ENCODE measurements at regions not wholly inside any gene's neighbourhood (a gene's known extent, or its start where the extent isn't known, plus 50 kb on each side); places are given as distances from the start of the nearest gene placed in this dataset.

DNA sequence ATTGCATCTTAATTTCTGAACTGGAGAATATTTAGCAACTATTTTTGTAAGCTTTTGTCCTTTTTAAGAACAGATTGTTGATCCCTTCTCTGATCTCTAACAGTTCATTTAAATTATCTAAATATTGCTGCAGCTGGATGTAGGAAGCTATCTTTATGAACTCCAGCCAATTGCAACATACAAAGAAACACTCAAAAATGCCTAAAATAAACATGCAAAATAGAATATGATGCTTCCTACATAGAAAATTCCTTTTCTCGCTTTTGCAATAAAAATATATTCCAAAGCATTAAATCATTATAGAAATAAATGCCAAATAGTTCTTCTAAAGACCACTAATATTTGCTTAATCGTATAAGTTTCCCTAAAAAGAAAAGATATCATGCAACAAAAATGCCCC is 218.6 kb downstream of the LURAP1L start (continued):
- TF ChIP-seq, protein P1, sequence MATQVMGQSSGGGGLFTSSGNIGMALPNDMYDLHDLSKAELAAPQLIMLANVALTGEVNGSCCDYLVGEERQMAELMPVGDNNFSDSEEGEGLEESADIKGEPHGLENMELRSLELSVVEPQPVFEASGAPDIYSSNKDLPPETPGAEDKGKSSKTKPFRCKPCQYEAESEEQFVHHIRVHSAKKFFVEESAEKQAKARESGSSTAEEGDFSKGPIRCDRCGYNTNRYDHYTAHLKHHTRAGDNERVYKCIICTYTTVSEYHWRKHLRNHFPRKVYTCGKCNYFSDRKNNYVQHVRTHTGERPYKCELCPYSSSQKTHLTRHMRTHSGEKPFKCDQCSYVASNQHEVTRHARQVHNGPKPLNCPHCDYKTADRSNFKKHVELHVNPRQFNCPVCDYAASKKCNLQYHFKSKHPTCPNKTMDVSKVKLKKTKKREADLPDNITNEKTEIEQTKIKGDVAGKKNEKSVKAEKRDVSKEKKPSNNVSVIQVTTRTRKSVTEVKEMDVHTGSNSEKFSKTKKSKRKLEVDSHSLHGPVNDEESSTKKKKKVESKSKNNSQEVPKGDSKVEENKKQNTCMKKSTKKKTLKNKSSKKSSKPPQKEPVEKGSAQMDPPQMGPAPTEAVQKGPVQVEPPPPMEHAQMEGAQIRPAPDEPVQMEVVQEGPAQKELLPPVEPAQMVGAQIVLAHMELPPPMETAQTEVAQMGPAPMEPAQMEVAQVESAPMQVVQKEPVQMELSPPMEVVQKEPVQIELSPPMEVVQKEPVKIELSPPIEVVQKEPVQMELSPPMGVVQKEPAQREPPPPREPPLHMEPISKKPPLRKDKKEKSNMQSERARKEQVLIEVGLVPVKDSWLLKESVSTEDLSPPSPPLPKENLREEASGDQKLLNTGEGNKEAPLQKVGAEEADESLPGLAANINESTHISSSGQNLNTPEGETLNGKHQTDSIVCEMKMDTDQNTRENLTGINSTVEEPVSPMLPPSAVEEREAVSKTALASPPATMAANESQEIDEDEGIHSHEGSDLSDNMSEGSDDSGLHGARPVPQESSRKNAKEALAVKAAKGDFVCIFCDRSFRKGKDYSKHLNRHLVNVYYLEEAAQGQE (IDR thresholded peaks at IDR 0.05; ENCODE audit: unreplicated experiment) = no peak
- TF ChIP-seq, protein P2, sequence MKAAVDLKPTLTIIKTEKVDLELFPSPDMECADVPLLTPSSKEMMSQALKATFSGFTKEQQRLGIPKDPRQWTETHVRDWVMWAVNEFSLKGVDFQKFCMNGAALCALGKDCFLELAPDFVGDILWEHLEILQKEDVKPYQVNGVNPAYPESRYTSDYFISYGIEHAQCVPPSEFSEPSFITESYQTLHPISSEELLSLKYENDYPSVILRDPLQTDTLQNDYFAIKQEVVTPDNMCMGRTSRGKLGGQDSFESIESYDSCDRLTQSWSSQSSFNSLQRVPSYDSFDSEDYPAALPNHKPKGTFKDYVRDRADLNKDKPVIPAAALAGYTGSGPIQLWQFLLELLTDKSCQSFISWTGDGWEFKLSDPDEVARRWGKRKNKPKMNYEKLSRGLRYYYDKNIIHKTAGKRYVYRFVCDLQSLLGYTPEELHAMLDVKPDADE (IDR thresholded peaks at IDR 0.05) = no peak
- TF ChIP-seq, protein P3, sequence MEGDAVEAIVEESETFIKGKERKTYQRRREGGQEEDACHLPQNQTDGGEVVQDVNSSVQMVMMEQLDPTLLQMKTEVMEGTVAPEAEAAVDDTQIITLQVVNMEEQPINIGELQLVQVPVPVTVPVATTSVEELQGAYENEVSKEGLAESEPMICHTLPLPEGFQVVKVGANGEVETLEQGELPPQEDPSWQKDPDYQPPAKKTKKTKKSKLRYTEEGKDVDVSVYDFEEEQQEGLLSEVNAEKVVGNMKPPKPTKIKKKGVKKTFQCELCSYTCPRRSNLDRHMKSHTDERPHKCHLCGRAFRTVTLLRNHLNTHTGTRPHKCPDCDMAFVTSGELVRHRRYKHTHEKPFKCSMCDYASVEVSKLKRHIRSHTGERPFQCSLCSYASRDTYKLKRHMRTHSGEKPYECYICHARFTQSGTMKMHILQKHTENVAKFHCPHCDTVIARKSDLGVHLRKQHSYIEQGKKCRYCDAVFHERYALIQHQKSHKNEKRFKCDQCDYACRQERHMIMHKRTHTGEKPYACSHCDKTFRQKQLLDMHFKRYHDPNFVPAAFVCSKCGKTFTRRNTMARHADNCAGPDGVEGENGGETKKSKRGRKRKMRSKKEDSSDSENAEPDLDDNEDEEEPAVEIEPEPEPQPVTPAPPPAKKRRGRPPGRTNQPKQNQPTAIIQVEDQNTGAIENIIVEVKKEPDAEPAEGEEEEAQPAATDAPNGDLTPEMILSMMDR (conservative IDR thresholded peaks at IDR 0.05; ENCODE audit: low read depth in 2 of 2) = no peak
- TF ChIP-seq EZH2 (IDR thresholded peaks at IDR 0.05; ENCODE audit: low read depth, unreplicated experiment) = no peak

DNA sequence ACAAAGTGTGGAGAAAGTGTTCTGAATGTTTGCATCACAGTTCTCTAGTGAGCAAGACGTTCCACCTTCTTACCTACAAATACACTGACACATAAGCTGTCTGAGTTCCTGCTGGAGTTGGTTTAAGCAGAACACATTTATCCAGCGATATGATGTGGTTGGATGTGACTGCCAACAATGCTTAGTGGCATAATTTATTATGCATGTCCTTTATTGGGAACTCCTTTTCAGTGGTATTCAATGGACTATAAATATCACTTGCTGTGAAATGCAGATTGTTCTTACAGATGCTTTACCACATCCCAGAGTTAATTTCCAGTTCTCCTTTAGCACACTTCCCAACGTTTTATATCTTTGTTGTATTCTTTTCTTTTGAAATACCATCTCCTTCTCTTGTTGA is 222.2 kb downstream of the LURAP1L start:
- H3K27me3 Mint-ChIP-seq (ENCODE audit: insufficient read depth, low read depth, poor library complexity) = no peaks in the 10 kb centered on the region
- no peaks in the 10 kb centered on the region for H3K27me3 ChIP-seq (ENCODE audit: insufficient read depth)
- no peak overlapping the region for H3K4me3 Mint-ChIP-seq
- H3K27ac Mint-ChIP-seq = no peak overlapping the region
- H4K20me1 ChIP-seq (replicated peaks; ENCODE audit: insufficient read depth) = no peaks in the 10 kb centered on the region
- peaks cover 7% of the 10 kb centered on the region; the same call in 1 of the 2 replicates for H3K4me1 ChIP-seq (ENCODE audit: insufficient read depth)
- H3K9me3 Mint-ChIP-seq = no peaks in the 10 kb centered on the region
- no peaks in the 10 kb centered on the region for H3F3A ChIP-seq (replicated peaks; ENCODE audit: low read depth)
- H3K36me3 Mint-ChIP-seq (ENCODE audit: low read depth) = no peaks in the 10 kb centered on the region
- H3K4me3 ChIP-seq = no peak overlapping the region
- peaks cover 5% of the 10 kb centered on the region; the same call in 2 of the 3 replicates for H3K4me1 Mint-ChIP-seq
- DNase-seq (ENCODE audit: low spot score) (no peak), ATAC-seq (no peak)
- no peaks in the 10 kb centered on the region for H3K79me2 ChIP-seq (replicated peaks; ENCODE audit: insufficient read depth)
- H3K4me2 ChIP-seq = no peak overlapping the region
- no peak overlapping the region for H3K27ac ChIP-seq (ENCODE audit: low read depth)
- no peaks in the 10 kb centered on the region for H3K36me3 ChIP-seq (ENCODE audit: insufficient read depth)
- no peak overlapping the region for H2AFZ ChIP-seq
- no peaks in the 10 kb centered on the region for H3K9me2 ChIP-seq (ENCODE audit: insufficient read depth)
- TF ChIP-seq, protein P4, sequence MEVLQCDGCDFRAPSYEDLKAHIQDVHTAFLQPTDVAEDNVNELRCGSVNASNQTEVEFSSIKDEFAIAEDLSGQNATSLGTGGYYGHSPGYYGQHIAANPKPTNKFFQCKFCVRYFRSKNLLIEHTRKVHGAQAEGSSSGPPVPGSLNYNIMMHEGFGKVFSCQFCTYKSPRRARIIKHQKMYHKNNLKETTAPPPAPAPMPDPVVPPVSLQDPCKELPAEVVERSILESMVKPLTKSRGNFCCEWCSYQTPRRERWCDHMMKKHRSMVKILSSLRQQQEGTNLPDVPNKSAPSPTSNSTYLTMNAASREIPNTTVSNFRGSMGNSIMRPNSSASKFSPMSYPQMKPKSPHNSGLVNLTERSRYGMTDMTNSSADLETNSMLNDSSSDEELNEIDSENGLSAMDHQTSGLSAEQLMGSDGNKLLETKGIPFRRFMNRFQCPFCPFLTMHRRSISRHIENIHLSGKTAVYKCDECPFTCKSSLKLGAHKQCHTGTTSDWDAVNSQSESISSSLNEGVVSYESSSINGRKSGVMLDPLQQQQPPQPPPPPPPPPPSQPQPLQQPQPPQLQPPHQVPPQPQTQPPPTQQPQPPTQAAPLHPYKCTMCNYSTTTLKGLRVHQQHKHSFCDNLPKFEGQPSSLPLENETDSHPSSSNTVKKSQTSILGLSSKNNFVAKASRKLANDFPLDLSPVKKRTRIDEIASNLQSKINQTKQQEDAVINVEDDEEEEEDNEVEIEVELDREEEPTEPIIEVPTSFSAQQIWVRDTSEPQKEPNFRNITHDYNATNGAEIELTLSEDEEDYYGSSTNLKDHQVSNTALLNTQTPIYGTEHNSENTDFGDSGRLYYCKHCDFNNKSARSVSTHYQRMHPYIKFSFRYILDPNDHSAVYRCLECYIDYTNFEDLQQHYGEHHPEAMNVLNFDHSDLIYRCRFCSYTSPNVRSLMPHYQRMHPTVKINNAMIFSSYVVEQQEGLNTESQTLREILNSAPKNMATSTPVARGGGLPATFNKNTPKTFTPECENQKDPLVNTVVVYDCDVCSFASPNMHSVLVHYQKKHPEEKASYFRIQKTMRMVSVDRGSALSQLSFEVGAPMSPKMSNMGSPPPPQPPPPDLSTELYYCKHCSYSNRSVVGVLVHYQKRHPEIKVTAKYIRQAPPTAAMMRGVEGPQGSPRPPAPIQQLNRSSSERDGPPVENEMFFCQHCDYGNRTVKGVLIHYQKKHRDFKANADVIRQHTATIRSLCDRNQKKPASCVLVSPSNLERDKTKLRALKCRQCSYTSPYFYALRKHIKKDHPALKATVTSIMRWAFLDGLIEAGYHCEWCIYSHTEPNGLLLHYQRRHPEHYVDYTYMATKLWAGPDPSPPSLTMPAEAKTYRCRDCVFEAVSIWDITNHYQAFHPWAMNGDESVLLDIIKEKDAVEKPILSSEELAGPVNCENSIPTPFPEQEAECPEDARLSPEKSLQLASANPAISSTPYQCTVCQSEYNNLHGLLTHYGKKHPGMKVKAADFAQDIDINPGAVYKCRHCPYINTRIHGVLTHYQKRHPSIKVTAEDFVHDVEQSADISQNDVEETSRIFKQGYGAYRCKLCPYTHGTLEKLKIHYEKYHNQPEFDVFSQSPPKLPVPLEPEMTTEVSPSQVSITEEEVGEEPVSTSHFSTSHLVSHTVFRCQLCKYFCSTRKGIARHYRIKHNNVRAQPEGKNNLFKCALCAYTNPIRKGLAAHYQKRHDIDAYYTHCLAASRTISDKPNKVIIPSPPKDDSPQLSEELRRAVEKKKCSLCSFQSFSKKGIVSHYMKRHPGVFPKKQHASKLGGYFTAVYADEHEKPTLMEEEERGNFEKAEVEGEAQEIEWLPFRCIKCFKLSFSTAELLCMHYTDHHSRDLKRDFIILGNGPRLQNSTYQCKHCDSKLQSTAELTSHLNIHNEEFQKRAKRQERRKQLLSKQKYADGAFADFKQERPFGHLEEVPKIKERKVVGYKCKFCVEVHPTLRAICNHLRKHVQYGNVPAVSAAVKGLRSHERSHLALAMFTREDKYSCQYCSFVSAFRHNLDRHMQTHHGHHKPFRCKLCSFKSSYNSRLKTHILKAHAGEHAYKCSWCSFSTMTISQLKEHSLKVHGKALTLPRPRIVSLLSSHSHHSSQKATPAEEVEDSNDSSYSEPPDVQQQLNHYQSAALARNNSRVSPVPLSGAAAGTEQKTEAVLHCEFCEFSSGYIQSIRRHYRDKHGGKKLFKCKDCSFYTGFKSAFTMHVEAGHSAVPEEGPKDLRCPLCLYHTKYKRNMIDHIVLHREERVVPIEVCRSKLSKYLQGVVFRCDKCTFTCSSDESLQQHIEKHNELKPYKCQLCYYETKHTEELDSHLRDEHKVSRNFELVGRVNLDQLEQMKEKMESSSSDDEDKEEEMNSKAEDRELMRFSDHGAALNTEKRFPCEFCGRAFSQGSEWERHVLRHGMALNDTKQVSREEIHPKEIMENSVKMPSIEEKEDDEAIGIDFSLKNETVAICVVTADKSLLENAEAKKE (CRISPR knock-in tag; IDR thresholded peaks at IDR 0.05) = no peak
- TF ChIP-seq JUNB (IDR thresholded peaks at IDR 0.05; ENCODE audit: unreplicated experiment) (no peak), NANOG (IDR thresholded peaks at IDR 0.05; ENCODE audit: borderline replicate concordance) (no peak), POLR2AphosphoS5 (IDR thresholded peaks at IDR 0.05; ENCODE audit: low read depth) (no peak), ZNF331 (CRISPR knock-in tag; IDR thresholded peaks at IDR 0.05; ENCODE audit: low read depth) (no peak)
- TF ChIP-seq, protein P1 (IDR thresholded peaks at IDR 0.05; ENCODE audit: unreplicated experiment) = no peak

Measured in GM23338 (cell line).